ENCODE measurements at regions not wholly inside any gene's neighbourhood (a gene's known extent, or its start where the extent isn't known, plus 50 kb on each side); places are given as distances from the start of the nearest gene placed in this dataset.

DNA sequence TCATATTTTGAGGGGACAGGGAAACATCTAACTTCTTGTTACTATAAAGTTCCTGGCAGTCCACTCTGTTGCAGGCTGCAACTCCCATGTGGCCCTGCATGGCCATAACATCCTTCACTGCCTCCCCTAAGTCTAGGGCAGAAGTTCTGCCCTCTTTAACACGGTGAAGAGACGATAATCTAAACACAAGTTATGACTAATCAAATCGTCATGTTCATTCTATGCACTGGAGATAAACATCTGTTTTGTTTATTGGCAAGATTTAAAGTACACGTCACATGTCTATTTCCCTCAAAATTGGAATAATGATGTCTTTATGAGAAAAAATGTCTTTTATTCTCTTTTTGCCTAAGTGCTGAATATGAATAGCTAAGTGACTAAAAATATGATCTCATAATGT is 1629.4 kb downstream of the PCDH9 start:
- H3T11ph ChIP-seq (ENCODE audit: low read length): no peak overlapping the region
- H3K18ac ChIP-seq (ENCODE audit: insufficient read length, low read depth, low read length): no peak overlapping the region
- peaks cover 0 to 2% of the 10 kb centered on the region in 2 experiments; a peak in 2 of 5 replicates for H3K9me3 Mint-ChIP-seq
- H3K4ac ChIP-seq (ENCODE audit: low read depth, low read length): no peak overlapping the region
- H3K79me2 ChIP-seq (ENCODE audit: insufficient read depth, low read length): no peaks in the 10 kb centered on the region
- no peak overlapping the region for H2BK15ac ChIP-seq (ENCODE audit: low read depth, low read length)
- no peak overlapping the region for H3K27ac ChIP-seq (ENCODE audit: insufficient read length, low read depth, low read length)
- TF ChIP-seq, protein P1, sequence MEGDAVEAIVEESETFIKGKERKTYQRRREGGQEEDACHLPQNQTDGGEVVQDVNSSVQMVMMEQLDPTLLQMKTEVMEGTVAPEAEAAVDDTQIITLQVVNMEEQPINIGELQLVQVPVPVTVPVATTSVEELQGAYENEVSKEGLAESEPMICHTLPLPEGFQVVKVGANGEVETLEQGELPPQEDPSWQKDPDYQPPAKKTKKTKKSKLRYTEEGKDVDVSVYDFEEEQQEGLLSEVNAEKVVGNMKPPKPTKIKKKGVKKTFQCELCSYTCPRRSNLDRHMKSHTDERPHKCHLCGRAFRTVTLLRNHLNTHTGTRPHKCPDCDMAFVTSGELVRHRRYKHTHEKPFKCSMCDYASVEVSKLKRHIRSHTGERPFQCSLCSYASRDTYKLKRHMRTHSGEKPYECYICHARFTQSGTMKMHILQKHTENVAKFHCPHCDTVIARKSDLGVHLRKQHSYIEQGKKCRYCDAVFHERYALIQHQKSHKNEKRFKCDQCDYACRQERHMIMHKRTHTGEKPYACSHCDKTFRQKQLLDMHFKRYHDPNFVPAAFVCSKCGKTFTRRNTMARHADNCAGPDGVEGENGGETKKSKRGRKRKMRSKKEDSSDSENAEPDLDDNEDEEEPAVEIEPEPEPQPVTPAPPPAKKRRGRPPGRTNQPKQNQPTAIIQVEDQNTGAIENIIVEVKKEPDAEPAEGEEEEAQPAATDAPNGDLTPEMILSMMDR (conservative IDR thresholded peaks at IDR 0.05): no peak
- no peak overlapping the region for H4K8ac ChIP-seq (replicated peaks; ENCODE audit: insufficient read length, low read depth, low read length)
- no peak overlapping the region for H3K9ac ChIP-seq (ENCODE audit: extremely low read depth, insufficient read length, low read length)
- H3K27me3 Mint-ChIP-seq (ENCODE audit: low read depth): no peaks in the 10 kb centered on the region
- H3K79me1 ChIP-seq (ENCODE audit: insufficient read depth, low read depth, low read length, poor library complexity, severe bottlenecking): no peaks in the 10 kb centered on the region
- H3K56ac ChIP-seq (ENCODE audit: insufficient read length, low read depth, low read length): no peak overlapping the region
- H3K27me3 ChIP-seq (ENCODE audit: insufficient read depth, low read length): no peaks in the 10 kb centered on the region
- DNase-seq: no peak
- H3K27ac Mint-ChIP-seq: no peak overlapping the region
- H2BK20ac ChIP-seq (ENCODE audit: low read depth, low read length, poor library complexity, severe bottlenecking): no peak overlapping the region
- no peaks in the 10 kb centered on the region for H3K23me2 ChIP-seq (ENCODE audit: insufficient read length, low read depth, low read length, poor library complexity, severe bottlenecking)
- H3K14ac ChIP-seq (ENCODE audit: insufficient read depth, low read length): no peak overlapping the region
- H3K36me3 Mint-ChIP-seq (ENCODE audit: insufficient read depth in 1 of 3, low read depth in 3 of 3): no peaks in the 10 kb centered on the region
- no peaks in the 10 kb centered on the region for H3K9me3 ChIP-seq (ENCODE audit: control insufficient read depth, low read depth, low read length)
- H4K20me1 ChIP-seq (ENCODE audit: control insufficient read depth, insufficient read depth, insufficient read length): no peaks in the 10 kb centered on the region
- no peak overlapping the region for H4K5ac ChIP-seq (ENCODE audit: insufficient read length, low read depth, low read length)
- no peaks in the 10 kb centered on the region for H3K4me1 Mint-ChIP-seq
- no peaks in the 10 kb centered on the region for H3K4me1 ChIP-seq (ENCODE audit: insufficient read depth, low read length)
- H2AK5ac ChIP-seq (ENCODE audit: insufficient read length, low read length): no peak overlapping the region
- H3K4me3 Mint-ChIP-seq: no peak overlapping the region
- no peak overlapping the region for H2BK120ac ChIP-seq (ENCODE audit: low read depth, low read length, poor library complexity, severe bottlenecking)
- H2BK12ac ChIP-seq (ENCODE audit: insufficient read length, low read depth, low read length): no peak overlapping the region
- no peak overlapping the region for H2AFZ ChIP-seq (ENCODE audit: low read length)
- H3K4me2 ChIP-seq (ENCODE audit: insufficient read depth, insufficient read length, low read length): no peak overlapping the region
- no peak overlapping the region for H3K23ac ChIP-seq (ENCODE audit: insufficient read length, low read depth, low read length)
- no peak overlapping the region for H4K91ac ChIP-seq (ENCODE audit: insufficient read length, low read depth, low read length)
- no CpG with 5 or more reads among the region's 4 CpGs for WGBS (ENCODE audit: extremely low coverage, insufficient read length, low lambda C conversion rate)
- no peak overlapping the region for H2BK5ac ChIP-seq (ENCODE audit: insufficient read length, low read length)
